Fibroblast of mammary gland (primary cell): ENCODE measurements at regions not wholly inside any gene's neighbourhood (a gene's known extent, or its start where the extent isn't known, plus 50 kb on each side); places are given as distances from the start of the nearest gene placed in this dataset.

Experiments
- DNase-seq: peaks from one replicate; pipeline ENCODE4 v3.0.0-alpha.2; 2010; ENCODE audit warnings: low read depth
- H3K4me3 ChIP-seq: 2 replicates; pipeline ENCODE4 v1.5.1; 2011; ENCODE audit warnings: low read depth, mild to moderate bottlenecking, low read length, moderate library complexity; ENCODE audit not compliant: control insufficient read depth
- TF ChIP-seq, protein P1 (sequence below): conservative IDR thresholded peaks from 2 replicates; pipeline ENCODE4 v1.5.1; 2011; ENCODE audit warnings: low read depth, low read length, inconsistent platforms; ENCODE audit not compliant: control insufficient read depth, insufficient read depth

DNA sequence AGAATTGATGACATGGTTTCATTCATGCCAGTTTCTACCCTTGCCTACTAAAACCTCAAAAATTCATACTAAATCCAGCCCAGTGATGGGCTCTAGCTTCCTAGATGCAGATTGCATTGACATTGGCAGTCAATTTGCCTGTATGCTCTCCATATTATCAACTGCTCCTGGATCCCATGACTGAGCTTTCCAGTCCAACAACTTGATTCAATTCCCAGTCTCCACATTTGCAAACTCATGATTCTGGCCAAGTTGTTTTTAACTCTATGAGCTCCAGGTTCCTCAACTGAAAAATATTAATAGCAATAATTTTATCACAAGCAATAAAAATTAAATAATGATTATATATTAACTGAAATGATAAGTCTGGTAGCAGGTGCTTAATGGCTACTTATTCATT is 51.0 kb upstream of the DSC1 start:
- TF ChIP-seq, protein P1, sequence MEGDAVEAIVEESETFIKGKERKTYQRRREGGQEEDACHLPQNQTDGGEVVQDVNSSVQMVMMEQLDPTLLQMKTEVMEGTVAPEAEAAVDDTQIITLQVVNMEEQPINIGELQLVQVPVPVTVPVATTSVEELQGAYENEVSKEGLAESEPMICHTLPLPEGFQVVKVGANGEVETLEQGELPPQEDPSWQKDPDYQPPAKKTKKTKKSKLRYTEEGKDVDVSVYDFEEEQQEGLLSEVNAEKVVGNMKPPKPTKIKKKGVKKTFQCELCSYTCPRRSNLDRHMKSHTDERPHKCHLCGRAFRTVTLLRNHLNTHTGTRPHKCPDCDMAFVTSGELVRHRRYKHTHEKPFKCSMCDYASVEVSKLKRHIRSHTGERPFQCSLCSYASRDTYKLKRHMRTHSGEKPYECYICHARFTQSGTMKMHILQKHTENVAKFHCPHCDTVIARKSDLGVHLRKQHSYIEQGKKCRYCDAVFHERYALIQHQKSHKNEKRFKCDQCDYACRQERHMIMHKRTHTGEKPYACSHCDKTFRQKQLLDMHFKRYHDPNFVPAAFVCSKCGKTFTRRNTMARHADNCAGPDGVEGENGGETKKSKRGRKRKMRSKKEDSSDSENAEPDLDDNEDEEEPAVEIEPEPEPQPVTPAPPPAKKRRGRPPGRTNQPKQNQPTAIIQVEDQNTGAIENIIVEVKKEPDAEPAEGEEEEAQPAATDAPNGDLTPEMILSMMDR, result no peak
- no peak overlapping the region for H3K4me3 ChIP-seq
- DNase-seq, result no peak

DNA sequence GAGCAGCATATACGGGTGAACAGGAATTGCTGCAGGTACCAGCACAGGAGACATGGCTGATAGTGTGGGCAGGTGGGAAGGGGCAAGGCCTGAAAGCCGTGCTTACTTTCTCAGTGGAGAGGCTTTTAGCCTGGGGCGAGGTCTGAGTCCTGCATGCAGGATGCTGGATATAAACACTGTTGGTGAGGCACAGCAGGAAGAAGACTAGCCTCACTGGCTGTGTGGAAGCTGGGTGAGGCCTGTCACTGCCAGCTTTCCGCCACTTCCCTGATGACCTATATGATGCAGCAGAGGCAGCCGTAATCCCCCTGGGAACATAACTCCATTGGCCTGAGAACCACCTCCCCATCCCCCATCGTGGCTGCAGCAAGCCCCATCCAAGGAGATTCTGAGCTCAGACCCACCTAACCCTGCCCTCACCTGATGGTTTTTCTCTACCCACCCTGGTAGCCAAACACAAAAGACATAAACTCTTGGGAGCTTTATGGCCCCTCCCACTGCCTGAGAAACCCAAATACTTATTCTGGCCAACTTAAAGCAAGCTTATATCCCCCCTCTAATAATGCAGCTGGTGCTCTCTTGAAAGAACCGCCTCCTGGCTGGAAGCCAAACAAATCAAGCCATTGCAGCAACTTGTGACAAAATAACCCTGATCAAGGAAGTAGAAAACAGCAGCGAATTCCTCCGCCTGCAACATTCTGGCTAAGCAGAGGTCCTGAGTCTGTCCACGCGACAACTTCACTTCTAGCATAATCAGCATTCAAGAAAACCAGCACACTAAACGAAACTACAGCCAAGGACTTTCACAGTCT is 54.6 kb upstream of the DSC1 start:
- DNase-seq, result no peak
- no peak overlapping the region for H3K4me3 ChIP-seq
- TF ChIP-seq, protein P1, result no peak

DNA sequence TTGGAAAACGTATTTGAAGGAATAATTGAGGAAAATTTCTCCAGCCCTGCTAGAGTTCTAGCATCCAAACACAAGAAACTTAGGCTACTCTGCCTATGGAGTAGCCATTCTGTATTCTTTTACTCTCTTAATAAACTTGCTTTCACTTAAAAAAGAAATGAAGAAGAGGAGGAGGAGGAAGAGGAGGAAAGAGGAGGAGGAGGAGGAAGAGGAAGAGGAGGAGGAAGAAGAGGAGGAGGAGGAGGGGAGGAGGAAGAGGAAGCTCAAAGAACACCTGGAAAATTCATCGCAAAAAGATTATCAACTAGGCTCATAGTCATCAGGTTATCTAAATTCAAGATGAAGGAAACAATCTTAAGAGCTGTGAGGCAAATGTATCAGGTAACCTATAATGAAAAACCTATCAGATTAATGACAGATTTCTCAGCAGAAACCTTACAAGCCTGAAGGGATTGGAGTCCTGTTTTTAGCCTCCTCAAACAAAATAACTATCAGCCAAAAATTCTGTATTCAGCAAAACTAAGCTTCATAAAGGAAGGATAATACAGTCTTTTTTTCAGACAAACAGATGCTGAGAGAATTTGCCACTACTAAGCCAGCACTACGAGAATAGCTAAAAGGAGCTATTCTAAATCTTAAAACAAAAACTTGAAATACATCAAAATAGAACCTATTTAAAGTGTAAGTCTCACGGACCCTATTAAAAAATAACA is 56.2 kb upstream of the DSC1 start:
- TF ChIP-seq, protein P1, result no peak
- H3K4me3 ChIP-seq, result no peak overlapping the region
- no peak for DNase-seq

DNA sequence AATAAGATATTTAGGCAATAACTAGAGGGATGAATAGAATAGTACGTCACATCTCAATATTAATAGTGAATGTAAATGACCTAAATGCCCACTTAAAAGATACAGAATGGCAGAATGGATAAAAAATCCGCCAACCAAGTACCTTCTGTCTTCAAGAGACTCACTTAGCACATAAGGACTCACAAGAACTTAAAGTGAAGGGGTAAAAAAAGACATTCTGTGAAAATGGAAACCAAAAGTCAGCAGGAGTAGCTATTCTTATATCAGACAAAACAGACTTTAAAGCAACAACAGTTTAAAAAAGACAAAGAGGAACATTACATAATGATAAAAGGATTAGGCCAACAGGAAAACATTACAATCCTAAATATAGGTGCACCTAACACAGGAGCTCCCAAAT is 56.7 kb upstream of the DSC1 start:
- DNase-seq, result no peak
- H3K4me3 ChIP-seq, result no peak overlapping the region
- TF ChIP-seq, protein P1, result no peak

DNA sequence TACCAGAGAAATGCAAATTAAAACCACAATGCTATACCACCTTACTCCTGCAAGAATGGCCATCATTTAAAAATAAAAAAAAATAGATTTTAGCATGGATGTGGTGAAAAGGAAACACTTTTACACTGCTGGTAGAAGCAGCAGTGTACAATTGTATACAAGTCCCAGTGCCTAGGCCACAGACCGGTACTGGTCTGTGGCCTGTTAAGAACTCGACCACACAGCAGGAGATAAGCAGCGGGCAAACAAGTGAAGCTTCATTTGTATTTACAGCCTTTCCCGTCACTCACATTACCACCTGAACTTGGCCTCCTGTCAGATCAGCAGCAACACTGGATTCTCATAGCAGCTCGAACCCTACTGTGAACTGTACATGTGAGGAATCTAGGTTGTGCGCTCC is 60.7 kb upstream of the DSC1 start:
- no peak overlapping the region for H3K4me3 ChIP-seq
- TF ChIP-seq, protein P1, result no peak
- no peak for DNase-seq

DNA sequence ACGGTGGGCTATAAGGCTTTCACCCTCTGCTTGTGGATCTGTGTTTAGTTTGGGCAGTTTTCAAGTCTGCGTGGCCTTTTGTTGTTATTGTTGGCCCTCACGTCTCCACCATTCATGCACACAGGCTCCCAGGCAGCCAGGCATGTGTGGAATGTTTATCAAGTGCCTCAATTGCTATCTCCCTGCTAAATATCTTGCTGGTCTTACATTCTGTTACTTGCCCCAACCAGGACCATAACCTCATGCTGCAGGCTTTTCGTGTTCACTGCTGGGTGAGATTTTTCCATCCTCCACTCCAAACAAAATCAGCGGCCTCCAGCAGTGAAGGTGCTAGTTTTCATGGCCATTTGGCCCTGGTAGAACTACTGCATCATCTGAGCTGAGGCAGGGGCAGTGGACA is 63.0 kb upstream of the DSC1 start:
- no peak for DNase-seq
- no peak overlapping the region for H3K4me3 ChIP-seq
- TF ChIP-seq, protein P1, result no peak
